ENCODE measurements at regions not wholly inside any gene's neighbourhood (a gene's known extent, or its start where the extent isn't known, plus 50 kb on each side); places are given as distances from the start of the nearest gene placed in this dataset.
"Not testable (repeated sequence)": the region's sequence is repeated elsewhere in the genome, so short reads cannot be mapped to it uniquely, and the experiment has no call there.

DNA sequence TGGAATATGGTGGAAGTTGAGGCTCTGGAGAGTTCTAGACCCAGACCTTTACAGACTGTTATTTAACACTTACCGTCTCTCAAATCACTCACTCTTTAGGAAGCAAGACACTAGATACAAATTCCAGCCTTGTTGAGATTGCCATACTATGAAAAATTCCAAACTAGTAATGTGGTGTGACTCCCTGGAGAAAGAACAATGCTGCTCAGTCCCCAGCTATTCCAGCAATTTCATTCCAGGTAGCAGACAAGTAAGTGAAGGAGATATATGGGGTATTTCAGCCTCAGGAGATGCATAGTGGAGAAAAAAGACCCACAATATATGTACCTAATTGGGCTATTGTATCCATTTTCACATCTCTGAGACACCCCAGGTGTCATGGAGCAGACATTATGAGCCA is 678.9 kb upstream of the LMO3 start:
- no peak for DNase-seq (ENCODE audit: extremely low spot score, unreplicated experiment)
- H3K4me3 Mint-ChIP-seq = no peak overlapping the region

DNA sequence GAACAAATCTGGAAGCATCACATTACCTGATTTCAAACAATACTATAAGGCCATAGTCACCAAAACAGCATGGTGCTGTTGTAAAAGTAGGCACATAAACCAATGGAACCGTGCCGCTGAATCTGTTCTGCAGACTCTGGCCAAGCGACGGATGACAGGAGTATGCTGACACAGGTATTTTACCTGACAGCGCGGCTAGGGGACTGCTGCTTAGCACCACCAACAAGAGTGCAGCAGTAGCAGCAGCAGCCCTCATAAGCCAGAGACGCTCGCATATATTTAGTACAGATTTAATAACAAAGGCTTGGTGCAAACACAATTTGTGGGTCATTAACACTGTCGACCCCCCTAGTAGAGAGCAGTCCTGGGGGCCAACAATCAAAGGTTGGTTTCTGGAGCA is 677.6 kb upstream of the LMO3 start:
- TF ChIP-seq, protein P1, sequence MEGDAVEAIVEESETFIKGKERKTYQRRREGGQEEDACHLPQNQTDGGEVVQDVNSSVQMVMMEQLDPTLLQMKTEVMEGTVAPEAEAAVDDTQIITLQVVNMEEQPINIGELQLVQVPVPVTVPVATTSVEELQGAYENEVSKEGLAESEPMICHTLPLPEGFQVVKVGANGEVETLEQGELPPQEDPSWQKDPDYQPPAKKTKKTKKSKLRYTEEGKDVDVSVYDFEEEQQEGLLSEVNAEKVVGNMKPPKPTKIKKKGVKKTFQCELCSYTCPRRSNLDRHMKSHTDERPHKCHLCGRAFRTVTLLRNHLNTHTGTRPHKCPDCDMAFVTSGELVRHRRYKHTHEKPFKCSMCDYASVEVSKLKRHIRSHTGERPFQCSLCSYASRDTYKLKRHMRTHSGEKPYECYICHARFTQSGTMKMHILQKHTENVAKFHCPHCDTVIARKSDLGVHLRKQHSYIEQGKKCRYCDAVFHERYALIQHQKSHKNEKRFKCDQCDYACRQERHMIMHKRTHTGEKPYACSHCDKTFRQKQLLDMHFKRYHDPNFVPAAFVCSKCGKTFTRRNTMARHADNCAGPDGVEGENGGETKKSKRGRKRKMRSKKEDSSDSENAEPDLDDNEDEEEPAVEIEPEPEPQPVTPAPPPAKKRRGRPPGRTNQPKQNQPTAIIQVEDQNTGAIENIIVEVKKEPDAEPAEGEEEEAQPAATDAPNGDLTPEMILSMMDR (conservative IDR thresholded peaks at IDR 0.05) = no peak
- Mint-ChIP-seq H3K36me3 (peaks cover 3% of the 10 kb centered on the region), H3K9me3 (no peaks in the 10 kb centered on the region), H3K27ac (no peak overlapping the region), H3K4me3 (no peak overlapping the region), H3K4me1 (ENCODE audit: unreplicated experiment) (no peaks in the 10 kb centered on the region), H3K27me3 (no peaks in the 10 kb centered on the region)
- no peak for DNase-seq (ENCODE audit: extremely low spot score, unreplicated experiment)

More for the DNA sequence above, 678.9 kb upstream of the LMO3 start:
- Mint-ChIP-seq H3K27me3 (no peaks in the 10 kb centered on the region), H3K36me3 (peaks cover 7% of the 10 kb centered on the region), H3K27ac (no peak overlapping the region), H3K4me1 (ENCODE audit: unreplicated experiment) (no peaks in the 10 kb centered on the region), H3K9me3 (no peaks in the 10 kb centered on the region)
- TF ChIP-seq, protein P1 (conservative IDR thresholded peaks at IDR 0.05) = no peak

DNA sequence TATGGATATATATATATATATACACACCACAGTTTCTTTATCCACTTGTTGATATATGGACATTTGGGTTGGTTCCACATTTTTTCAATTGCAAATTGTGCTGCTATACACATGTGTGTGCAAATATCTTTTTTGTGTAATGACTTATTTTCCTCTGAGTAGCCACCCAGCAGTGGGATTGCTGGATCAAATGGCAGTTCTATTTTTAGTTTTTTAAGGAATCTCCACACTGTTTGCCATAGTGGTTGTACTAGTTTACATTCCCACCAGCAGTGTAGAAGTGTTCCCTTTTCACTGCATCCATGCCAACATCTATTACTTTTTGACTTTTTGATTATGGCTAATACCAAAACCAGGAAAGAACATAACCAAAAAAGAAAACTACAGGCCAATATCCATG is 676.2 kb upstream of the LMO3 start:
- not testable (repeated sequence) for DNase-seq (ENCODE audit: extremely low spot score, unreplicated experiment); H3K4me1 Mint-ChIP-seq (ENCODE audit: unreplicated experiment); H3K36me3 Mint-ChIP-seq; H3K4me3 Mint-ChIP-seq; H3K9me3 Mint-ChIP-seq; H3K27me3 Mint-ChIP-seq; H3K27ac Mint-ChIP-seq

DNA sequence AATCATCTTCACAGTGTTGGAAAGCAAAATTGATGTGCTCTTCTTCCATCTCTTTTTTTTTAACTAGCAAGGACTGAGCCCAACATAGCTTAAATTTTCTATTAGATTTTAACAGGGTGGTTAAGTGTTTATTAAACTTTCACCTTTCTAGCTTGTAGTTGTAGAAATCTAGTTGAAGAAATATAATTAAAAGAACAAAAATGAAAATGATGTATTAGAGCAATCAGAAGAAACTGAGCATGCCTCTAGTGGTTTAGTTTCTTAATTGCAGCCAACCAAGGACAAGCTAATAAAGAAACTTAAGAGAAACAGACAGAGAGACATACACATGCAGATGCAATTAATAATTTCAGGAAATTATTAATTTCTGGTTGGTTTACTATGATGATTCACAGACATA is 673.0 kb upstream of the LMO3 start:
- TF ChIP-seq, protein P1 (conservative IDR thresholded peaks at IDR 0.05) = peak; percentile 73
- Mint-ChIP-seq H3K27me3 (no peaks in the 10 kb centered on the region), H3K4me1 (ENCODE audit: unreplicated experiment) (no peaks in the 10 kb centered on the region), H3K9me3 (no peaks in the 10 kb centered on the region), H3K36me3 (no peaks in the 10 kb centered on the region), H3K4me3 (no peak overlapping the region), H3K27ac (no peak overlapping the region)
- no peak for DNase-seq (ENCODE audit: extremely low spot score, unreplicated experiment)

DNA sequence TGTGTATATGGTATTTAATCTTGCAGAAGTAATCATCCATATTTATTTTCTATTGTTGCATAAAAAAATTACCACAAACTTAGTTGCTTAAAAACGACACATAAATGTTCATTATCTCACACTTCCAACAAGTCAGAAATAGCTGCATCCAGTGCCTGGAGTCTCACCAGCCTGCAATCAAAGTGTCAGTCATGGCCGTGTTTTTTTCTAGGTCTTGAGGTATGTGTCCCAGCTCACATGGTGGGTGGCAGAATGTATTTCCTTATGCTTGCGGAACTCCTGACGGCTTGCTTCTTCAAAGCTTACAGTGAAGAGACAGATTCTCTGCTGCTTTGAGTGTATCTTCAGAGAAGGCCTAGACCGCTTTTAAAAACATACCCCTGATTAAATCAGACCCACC is 670.2 kb upstream of the LMO3 start:
- Mint-ChIP-seq H3K9me3 (no peaks in the 10 kb centered on the region), H3K27ac (no peak overlapping the region), H3K36me3 (no peaks in the 10 kb centered on the region), H3K4me1 (ENCODE audit: unreplicated experiment) (no peaks in the 10 kb centered on the region), H3K4me3 (no peak overlapping the region), H3K27me3 (no peaks in the 10 kb centered on the region)
- DNase-seq (ENCODE audit: extremely low spot score, unreplicated experiment) = no peak
- TF ChIP-seq, protein P1 (conservative IDR thresholded peaks at IDR 0.05) = no peak

DNA sequence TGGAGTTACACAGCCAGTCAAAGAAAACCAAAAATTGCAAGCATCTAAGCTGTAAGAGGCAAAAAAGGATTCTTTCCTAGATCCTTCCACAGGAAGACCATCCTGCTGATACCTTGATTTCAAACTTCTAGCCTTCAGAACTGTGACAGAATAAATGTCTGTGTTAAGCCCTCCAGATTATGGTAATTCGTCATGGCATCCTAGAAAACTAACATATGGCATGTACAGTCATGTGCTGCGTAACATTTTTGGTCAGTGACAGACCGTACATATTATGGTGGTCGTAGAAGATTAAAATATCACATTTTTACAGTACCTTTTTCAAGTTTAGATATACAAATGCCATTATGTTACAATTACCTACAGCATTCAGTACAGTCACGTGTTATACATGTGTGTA is 660.9 kb upstream of the LMO3 start:
- TF ChIP-seq, protein P1 (conservative IDR thresholded peaks at IDR 0.05) = no peak
- no peaks in the 10 kb centered on the region for H3K4me1 Mint-ChIP-seq (ENCODE audit: unreplicated experiment)
- H3K4me3 Mint-ChIP-seq = no peak overlapping the region
- H3K27me3 Mint-ChIP-seq = no peaks in the 10 kb centered on the region
- H3K9me3 Mint-ChIP-seq = no peaks in the 10 kb centered on the region
- no peak for DNase-seq (ENCODE audit: extremely low spot score, unreplicated experiment)
- no peak overlapping the region for H3K27ac Mint-ChIP-seq
- H3K36me3 Mint-ChIP-seq = no peaks in the 10 kb centered on the region
